H1 (cell line): ENCODE measurements at regions not wholly inside any gene's neighbourhood (a gene's known extent, or its start where the extent isn't known, plus 50 kb on each side); places are given as distances from the start of the nearest gene placed in this dataset.

Experiments
- PHF8 ChIP-seq: fragments of 200-600 bp; sonication (generic); conservative IDR thresholded peaks from 2 replicates; pipeline ENCODE4 v1.7.1; 2012; ENCODE audit warnings: low read depth, mild to moderate bottlenecking, inconsistent platforms, low read length, moderate library complexity
- POU5F1 ChIP-seq: IDR thresholded peaks from 2 replicates; pipeline ENCODE4 v1.6.1; 2011; ENCODE audit warnings: low read depth, mild to moderate bottlenecking, low read length, moderate library complexity
- TF ChIP-seq, protein P1 (sequence below): fragments of 300-600 bp; sonication (generic); IDR thresholded peaks from 2 replicates; pipeline ENCODE4 v1.7.1; 2012; ENCODE audit warnings: low read length, moderate library complexity, mild to moderate bottlenecking, inconsistent platforms; ENCODE audit not compliant: insufficient replicate concordance
- TF ChIP-seq, protein P2 (sequence below): IDR thresholded peaks from 2 replicates; pipeline ENCODE4 v1.6.1; 2011; ENCODE audit warnings: low read depth, mild to moderate bottlenecking, low read length; ENCODE audit not compliant: insufficient read depth
- TF ChIP-seq, protein P3 (sequence below): IDR thresholded peaks from 2 replicates; pipeline ENCODE4 v1.6.1; 2012; ENCODE audit warnings: inconsistent platforms
- TF ChIP-seq, protein P4 (sequence below), 3 experiments: IDR thresholded peaks; 1 replicate in 2 of 3; 2 replicates in 1 of 3; pipeline versions ENCODE4 v1.5.1 to v1.6.1; 2011; ENCODE audit warnings: low read length in 3 of 3, mild to moderate bottlenecking in 3 of 3, inconsistent platforms in 2 of 3, low read depth in 1 of 3, moderate library complexity in 1 of 3; ENCODE audit not compliant: insufficient read depth in 1 of 3; ENCODE audit errors: control extremely low read depth in 1 of 3

DNA sequence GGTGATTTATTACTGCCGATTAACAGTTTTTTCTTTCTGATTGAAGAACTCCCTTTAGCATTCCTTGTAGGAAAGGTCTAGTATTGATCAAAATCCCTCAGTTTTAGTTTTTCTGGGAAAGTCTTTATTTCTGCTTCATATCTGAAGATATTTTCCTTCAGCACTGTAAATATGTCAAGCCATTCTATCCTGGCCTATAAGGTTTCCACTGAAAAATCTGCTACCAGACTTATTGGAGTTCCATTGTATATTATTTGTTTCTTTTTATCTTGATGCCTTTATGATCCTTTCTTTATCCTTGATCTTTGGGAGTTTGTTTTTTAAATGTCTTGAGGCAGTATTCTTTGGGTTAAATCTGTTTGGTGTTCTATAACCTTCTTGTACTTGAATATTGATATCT is 55.0 kb upstream of the TMTC1 start (continued):
- TF ChIP-seq, protein P1, sequence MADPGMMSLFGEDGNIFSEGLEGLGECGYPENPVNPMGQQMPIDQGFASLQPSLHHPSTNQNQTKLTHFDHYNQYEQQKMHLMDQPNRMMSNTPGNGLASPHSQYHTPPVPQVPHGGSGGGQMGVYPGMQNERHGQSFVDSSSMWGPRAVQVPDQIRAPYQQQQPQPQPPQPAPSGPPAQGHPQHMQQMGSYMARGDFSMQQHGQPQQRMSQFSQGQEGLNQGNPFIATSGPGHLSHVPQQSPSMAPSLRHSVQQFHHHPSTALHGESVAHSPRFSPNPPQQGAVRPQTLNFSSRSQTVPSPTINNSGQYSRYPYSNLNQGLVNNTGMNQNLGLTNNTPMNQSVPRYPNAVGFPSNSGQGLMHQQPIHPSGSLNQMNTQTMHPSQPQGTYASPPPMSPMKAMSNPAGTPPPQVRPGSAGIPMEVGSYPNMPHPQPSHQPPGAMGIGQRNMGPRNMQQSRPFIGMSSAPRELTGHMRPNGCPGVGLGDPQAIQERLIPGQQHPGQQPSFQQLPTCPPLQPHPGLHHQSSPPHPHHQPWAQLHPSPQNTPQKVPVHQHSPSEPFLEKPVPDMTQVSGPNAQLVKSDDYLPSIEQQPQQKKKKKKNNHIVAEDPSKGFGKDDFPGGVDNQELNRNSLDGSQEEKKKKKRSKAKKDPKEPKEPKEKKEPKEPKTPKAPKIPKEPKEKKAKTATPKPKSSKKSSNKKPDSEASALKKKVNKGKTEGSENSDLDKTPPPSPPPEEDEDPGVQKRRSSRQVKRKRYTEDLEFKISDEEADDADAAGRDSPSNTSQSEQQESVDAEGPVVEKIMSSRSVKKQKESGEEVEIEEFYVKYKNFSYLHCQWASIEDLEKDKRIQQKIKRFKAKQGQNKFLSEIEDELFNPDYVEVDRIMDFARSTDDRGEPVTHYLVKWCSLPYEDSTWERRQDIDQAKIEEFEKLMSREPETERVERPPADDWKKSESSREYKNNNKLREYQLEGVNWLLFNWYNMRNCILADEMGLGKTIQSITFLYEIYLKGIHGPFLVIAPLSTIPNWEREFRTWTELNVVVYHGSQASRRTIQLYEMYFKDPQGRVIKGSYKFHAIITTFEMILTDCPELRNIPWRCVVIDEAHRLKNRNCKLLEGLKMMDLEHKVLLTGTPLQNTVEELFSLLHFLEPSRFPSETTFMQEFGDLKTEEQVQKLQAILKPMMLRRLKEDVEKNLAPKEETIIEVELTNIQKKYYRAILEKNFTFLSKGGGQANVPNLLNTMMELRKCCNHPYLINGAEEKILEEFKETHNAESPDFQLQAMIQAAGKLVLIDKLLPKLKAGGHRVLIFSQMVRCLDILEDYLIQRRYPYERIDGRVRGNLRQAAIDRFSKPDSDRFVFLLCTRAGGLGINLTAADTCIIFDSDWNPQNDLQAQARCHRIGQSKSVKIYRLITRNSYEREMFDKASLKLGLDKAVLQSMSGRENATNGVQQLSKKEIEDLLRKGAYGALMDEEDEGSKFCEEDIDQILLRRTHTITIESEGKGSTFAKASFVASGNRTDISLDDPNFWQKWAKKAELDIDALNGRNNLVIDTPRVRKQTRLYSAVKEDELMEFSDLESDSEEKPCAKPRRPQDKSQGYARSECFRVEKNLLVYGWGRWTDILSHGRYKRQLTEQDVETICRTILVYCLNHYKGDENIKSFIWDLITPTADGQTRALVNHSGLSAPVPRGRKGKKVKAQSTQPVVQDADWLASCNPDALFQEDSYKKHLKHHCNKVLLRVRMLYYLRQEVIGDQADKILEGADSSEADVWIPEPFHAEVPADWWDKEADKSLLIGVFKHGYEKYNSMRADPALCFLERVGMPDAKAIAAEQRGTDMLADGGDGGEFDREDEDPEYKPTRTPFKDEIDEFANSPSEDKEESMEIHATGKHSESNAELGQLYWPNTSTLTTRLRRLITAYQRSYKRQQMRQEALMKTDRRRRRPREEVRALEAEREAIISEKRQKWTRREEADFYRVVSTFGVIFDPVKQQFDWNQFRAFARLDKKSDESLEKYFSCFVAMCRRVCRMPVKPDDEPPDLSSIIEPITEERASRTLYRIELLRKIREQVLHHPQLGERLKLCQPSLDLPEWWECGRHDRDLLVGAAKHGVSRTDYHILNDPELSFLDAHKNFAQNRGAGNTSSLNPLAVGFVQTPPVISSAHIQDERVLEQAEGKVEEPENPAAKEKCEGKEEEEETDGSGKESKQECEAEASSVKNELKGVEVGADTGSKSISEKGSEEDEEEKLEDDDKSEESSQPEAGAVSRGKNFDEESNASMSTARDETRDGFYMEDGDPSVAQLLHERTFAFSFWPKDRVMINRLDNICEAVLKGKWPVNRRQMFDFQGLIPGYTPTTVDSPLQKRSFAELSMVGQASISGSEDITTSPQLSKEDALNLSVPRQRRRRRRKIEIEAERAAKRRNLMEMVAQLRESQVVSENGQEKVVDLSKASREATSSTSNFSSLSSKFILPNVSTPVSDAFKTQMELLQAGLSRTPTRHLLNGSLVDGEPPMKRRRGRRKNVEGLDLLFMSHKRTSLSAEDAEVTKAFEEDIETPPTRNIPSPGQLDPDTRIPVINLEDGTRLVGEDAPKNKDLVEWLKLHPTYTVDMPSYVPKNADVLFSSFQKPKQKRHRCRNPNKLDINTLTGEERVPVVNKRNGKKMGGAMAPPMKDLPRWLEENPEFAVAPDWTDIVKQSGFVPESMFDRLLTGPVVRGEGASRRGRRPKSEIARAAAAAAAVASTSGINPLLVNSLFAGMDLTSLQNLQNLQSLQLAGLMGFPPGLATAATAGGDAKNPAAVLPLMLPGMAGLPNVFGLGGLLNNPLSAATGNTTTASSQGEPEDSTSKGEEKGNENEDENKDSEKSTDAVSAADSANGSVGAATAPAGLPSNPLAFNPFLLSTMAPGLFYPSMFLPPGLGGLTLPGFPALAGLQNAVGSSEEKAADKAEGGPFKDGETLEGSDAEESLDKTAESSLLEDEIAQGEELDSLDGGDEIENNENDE: no peak
- TF ChIP-seq, protein P2, sequence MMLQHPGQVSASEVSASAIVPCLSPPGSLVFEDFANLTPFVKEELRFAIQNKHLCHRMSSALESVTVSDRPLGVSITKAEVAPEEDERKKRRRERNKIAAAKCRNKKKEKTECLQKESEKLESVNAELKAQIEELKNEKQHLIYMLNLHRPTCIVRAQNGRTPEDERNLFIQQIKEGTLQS: no peak
- TF ChIP-seq, protein P3, sequence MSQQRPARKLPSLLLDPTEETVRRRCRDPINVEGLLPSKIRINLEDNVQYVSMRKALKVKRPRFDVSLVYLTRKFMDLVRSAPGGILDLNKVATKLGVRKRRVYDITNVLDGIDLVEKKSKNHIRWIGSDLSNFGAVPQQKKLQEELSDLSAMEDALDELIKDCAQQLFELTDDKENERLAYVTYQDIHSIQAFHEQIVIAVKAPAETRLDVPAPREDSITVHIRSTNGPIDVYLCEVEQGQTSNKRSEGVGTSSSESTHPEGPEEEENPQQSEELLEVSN: no peak
- TF ChIP-seq PHF8 (no peak), POU5F1 (no peak)
- TF ChIP-seq, protein P4, sequence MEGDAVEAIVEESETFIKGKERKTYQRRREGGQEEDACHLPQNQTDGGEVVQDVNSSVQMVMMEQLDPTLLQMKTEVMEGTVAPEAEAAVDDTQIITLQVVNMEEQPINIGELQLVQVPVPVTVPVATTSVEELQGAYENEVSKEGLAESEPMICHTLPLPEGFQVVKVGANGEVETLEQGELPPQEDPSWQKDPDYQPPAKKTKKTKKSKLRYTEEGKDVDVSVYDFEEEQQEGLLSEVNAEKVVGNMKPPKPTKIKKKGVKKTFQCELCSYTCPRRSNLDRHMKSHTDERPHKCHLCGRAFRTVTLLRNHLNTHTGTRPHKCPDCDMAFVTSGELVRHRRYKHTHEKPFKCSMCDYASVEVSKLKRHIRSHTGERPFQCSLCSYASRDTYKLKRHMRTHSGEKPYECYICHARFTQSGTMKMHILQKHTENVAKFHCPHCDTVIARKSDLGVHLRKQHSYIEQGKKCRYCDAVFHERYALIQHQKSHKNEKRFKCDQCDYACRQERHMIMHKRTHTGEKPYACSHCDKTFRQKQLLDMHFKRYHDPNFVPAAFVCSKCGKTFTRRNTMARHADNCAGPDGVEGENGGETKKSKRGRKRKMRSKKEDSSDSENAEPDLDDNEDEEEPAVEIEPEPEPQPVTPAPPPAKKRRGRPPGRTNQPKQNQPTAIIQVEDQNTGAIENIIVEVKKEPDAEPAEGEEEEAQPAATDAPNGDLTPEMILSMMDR (IDR thresholded peaks at IDR 0.05; ENCODE audit: control extremely low read depth in 1 of 3, insufficient read depth in 1 of 3, low read depth in 1 of 3, low read length in 3 of 3): no peak
